GM12864 (cell line): ENCODE measurements at regions not wholly inside any gene's neighbourhood (a gene's known extent, or its start where the extent isn't known, plus 50 kb on each side); places are given as distances from the start of the nearest gene placed in this dataset.

Source experiments
- DNase-seq: peaks from one replicate; pipeline ENCODE4 v3.0.0-alpha.2; 2011; ENCODE audit warnings: low read depth
- H3K4me3 ChIP-seq: 2 replicates; pipeline ENCODE4 v1.5.1; 2011; ENCODE audit warnings: mild to moderate bottlenecking, low read depth, low read length, control low read depth
- TF ChIP-seq, protein P1 (sequence below): IDR thresholded peaks from 2 replicates; pipeline ENCODE4 v1.5.1; 2011; ENCODE audit warnings: low read depth, mild to moderate bottlenecking, moderate library complexity, low read length, control low read depth, inconsistent platforms; ENCODE audit errors: missing control alignments

- no peak for DNase-seq
- TF ChIP-seq, protein P1, sequence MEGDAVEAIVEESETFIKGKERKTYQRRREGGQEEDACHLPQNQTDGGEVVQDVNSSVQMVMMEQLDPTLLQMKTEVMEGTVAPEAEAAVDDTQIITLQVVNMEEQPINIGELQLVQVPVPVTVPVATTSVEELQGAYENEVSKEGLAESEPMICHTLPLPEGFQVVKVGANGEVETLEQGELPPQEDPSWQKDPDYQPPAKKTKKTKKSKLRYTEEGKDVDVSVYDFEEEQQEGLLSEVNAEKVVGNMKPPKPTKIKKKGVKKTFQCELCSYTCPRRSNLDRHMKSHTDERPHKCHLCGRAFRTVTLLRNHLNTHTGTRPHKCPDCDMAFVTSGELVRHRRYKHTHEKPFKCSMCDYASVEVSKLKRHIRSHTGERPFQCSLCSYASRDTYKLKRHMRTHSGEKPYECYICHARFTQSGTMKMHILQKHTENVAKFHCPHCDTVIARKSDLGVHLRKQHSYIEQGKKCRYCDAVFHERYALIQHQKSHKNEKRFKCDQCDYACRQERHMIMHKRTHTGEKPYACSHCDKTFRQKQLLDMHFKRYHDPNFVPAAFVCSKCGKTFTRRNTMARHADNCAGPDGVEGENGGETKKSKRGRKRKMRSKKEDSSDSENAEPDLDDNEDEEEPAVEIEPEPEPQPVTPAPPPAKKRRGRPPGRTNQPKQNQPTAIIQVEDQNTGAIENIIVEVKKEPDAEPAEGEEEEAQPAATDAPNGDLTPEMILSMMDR, result no peak
- no peak overlapping the region for H3K4me3 ChIP-seq
These were observed 1398.0 kb upstream of the NXPH2 start for GRCh38 chr2:140178234-140178633.

GRCh38 chr2:140177086-140177485 lies 1396.9 kb upstream of the NXPH2 start:
- no peak overlapping the region for H3K4me3 ChIP-seq
- no peak for DNase-seq
- TF ChIP-seq, protein P1, result no peak

DNA sequence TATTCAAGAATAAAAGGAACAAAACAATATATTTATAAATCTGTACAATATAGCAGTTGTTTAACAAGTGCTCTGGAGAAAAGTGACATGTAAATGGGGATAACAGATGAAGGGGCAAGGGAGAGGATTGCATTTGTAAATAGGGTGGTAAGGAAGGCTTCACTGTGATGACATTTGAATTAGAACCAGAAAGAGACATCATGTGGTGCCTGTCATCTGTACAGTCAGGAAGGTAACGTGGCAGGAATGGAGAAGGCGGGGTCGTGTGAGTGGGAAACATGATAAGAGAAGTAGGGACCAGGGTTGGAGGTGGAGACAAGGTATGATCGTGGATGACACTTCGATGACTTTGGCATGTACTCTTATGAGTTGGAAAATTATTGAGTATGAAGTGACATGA lies 1393.6 kb upstream of the NXPH2 start:
- TF ChIP-seq, protein P1, result no peak
- no peak overlapping the region for H3K4me3 ChIP-seq
- DNase-seq, result no peak

- TF ChIP-seq, protein P1, result no peak
- no peak for DNase-seq
- no peak overlapping the region for H3K4me3 ChIP-seq
These were observed 1384.3 kb upstream of the NXPH2 start for GRCh38 chr2:140164449-140164848.

GRCh38 chr2:140158259-140158658 lies 1378.1 kb upstream of the NXPH2 start:
- TF ChIP-seq, protein P1, result no peak
- no peak overlapping the region for H3K4me3 ChIP-seq
- no peak for DNase-seq

DNA sequence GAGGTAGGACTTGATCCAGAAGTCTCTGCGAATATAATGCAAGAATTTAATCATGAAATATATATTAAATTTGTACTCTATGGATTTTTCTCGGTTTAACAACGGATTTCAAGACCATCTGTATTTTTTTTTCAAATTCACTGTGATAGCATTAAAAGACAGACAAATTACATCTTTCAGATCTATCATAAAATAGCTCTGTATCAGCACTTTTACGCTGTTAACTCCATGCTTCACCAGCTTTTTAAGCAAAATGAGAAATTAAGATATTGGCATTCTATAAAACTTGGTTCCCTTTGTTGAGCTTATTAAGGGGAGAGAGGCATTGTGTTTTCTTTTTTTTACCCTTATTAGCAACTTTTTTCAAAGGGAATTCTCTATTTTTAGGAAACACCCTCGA lies 1377.6 kb upstream of the NXPH2 start:
- H3K4me3 ChIP-seq, result no peak overlapping the region

GRCh38 chr2:140154706-140155105 lies 1374.5 kb upstream of the NXPH2 start:
- TF ChIP-seq, protein P1, result no peak
- no peak for DNase-seq
- H3K4me3 ChIP-seq, result no peak overlapping the region

More for the DNA sequence above, 1377.6 kb upstream of the NXPH2 start:
- TF ChIP-seq, protein P1, result no peak
- DNase-seq, result no peak
